LoVo (cell line): ENCODE measurements at regions not wholly inside any gene's neighbourhood (a gene's known extent, or its start where the extent isn't known, plus 50 kb on each side); places are given as distances from the start of the nearest gene placed in this dataset.
A peak's percentile ranks its signal among the peaks of the same experiment; 100 is the strongest.

Experiments
- DNase-seq: peaks from one replicate; pipeline ENCODE4 v3.0.0-alpha.2; 2016; ENCODE audit warnings: low spot score

- no peak for DNase-seq
Observed at GRCh38 chr4:180636696-180637404, 1606.4 kb upstream of the TENM3 start.

- no peak for DNase-seq
Observed at GRCh38 chr4:180637616-180638015, 1605.6 kb upstream of the TENM3 start.

- no peak for DNase-seq
Observed at GRCh38 chr4:180640193-180640592, 1603.0 kb upstream of the TENM3 start.

DNA sequence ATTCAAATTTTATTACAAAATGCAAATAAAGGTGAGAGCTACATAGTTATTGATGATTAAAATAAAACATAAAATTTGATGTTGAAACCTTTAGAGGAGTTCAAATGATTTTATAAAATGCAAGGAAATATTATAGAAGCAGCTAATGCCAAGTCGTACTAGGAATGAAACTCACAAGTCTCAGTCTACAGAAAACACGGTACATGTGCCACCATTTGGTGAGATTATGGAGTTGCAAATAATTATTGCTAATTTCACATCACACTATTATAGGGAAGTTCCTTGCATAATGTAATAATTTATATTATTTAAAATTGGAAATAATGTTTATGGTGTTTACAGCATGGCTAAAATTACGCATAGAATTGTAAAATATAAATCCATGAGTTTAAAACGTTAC is 1601.7 kb upstream of the TENM3 start:
- no peak for DNase-seq

DNA sequence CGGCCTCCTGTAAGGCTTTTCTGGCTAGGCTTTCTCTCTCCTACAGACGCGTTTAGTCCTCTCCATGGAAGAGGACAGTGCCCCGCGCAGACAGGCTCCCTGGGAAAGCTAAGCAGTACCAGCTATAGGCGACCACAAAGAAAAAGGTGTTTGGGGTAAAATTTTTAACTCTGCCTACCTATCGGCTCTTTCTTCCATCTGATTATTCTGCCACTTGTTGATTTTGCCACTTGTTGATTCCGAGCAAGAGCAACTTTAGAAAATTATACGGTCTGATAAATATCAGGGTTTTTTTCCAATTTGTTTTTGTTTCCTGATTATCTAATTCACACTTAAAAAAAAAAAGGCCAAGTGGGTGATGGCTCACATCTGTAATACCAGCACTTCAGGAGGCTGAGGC is 1600.5 kb upstream of the TENM3 start:
- DNase-seq = no peak

- no peak for DNase-seq
Observed at GRCh38 chr4:180650273-180650672, 1592.9 kb upstream of the TENM3 start.

DNA sequence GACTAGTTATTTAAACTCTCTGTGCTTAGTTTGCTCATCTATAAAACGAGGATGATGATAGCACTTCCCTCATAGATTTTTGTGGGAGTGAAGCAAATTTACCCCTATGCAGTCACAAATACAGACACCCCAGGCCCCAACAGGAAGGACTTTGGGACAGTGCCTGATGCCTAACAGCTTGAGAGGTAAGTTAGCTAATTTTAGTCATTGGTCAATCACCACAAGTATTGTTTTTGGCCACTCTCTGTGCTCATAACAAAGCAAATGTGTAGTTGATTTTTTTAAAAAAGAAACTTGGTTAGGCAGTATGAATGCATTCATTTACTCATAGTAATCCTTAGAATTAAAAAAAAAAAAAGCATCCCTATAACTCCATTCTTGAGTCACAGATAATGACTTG is 1590.7 kb upstream of the TENM3 start:
- no peak for DNase-seq

GRCh38 chr4:180655886-180656285 is 1587.3 kb upstream of the TENM3 start:
- no peak for DNase-seq

GRCh38 chr4:180657881-180658280 is 1585.3 kb upstream of the TENM3 start:
- DNase-seq = no peak

GRCh38 chr4:180664766-180665368 is 1578.3 kb upstream of the TENM3 start:
- DNase-seq = peak; percentile 70

GRCh38 chr4:180665481-180665880 is 1577.7 kb upstream of the TENM3 start:
- no peak for DNase-seq

- peak; percentile 54 for DNase-seq
Observed at GRCh38 chr4:180665994-180666824, 1577.0 kb upstream of the TENM3 start.

DNA sequence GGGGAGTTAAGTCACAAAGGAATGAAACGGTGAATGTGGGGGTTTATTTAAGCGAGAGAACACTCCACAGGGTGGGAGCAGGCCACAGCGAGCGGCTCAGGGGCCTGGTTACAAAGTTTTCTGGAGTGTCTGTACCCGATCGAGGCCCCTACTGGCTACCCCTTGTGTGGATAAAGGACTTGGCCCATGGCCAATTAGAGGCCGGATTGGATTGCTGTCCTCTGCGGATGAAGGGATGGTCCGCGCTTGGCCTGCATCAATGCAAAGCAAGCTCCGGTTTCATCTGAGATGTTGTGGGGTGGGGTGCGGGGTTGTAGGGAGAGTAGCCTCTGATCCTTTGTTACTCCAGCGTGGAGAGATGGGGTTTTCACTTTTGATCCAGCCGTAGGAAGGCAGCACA is 1574.5 kb upstream of the TENM3 start:
- no peak for DNase-seq

DNA sequence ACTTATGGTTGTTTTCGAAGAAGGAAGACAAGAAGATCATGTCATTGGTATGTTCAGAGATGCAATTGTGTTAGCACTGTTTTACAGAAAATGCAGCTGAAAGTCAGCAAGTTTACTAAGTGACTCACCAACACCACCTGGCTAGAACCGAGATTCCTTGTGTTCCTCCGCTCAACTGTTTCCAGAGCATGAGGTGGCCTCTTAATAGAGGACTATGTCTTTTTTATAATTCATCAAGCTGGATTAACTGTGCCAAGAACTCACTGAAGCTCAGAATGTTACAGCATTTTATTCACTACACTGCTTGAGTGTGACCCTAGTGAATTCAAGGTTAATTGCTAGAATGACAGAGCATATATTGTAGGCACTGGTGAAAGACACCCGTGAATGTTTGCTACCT is 1573.5 kb upstream of the TENM3 start:
- DNase-seq = no peak

DNA sequence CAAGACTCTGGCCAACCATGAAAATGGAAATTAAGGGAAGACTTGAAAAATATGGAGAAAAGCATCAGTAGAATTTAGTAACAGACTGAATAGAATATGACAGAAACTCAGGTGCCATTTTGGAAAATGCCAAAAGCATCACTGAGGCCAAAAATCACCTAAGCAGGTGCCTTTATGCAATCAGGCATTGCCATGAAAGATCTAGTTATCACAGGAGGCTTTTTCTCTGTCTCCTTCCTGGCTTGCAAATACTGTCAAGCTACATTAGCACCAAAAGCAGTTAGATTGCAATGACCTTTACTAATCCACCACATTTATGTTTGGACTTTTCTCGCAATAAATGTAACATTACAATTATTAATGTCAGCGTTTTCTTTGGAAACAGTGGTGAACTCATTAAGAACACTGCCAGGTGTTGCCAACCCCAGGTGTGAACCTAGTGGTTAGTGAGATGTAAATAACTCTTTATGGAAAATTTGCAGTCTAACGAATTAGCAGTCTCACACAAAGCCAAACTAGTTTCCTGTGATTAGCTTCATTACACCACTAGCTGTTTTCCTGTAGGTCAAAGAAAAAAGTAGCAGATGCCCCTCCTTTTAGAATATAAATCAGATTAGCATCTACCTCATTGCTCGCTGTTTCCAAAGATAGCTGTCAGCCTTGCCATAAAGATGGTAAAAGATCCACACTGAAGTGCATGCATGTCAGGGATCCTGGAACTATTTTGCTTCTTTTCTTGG is 1568.4 kb upstream of the TENM3 start:
- DNase-seq = no peak

- DNase-seq = no peak
Observed at GRCh38 chr4:180675359-180675650, 1567.9 kb upstream of the TENM3 start.

GRCh38 chr4:180680305-180680704 is 1562.9 kb upstream of the TENM3 start:
- DNase-seq = no peak

DNA sequence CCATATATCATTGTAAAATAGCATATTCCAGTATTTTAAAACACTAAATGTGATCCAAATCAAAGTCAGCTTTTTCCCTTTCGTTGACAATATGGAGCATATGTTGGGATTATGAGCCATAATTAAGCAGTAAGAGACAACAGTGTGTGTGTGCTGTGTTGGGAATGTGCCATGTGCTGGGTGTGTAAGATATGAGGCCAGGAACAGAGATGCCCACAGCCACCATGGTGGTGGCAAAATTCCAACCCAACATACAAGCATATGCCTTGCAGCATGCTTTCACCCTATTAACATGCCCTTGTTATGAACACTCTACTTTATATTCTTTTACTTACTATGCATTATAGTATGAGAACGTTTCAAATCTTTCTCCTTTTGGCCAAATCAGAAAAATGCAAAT is 1560.4 kb upstream of the TENM3 start:
- DNase-seq = no peak

DNA sequence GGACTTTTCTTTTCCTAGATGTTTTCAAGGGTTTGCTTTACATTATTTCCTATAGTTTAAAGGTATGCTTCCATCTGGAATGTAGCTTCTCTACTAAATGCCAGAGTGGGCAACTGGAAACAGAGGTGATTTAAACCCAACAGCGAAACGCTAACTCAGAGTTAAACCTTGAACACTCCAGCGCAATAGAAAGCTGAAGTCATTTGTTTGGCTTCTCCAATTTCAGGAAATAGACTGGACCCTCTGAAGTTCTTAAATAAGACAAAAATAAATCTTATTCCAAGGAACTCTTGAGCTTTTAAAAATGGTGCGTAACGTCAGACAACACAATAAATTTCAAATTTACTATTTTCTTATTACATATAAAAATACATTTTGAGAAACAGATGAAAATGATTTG is 1560.0 kb upstream of the TENM3 start:
- DNase-seq = no peak

DNA sequence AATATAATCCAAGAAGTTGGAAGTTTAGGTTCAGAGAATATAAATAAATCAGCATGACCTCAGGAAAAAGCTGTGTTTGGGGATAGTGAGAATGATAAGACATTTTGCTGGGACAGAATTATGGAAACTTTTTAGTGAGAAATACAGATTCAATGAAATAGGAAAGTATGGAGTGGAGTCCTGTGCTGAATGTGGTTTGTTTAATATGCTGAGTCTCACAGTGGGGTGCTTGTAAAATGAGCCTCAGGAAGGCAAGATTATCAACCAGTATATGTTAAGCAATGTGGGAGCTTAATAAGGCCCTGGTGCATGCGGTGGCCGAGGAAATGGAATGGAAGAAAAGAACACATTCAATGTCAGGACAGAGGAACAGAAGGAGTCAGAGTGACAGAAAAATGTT is 1554.7 kb upstream of the TENM3 start:
- DNase-seq = no peak

DNA sequence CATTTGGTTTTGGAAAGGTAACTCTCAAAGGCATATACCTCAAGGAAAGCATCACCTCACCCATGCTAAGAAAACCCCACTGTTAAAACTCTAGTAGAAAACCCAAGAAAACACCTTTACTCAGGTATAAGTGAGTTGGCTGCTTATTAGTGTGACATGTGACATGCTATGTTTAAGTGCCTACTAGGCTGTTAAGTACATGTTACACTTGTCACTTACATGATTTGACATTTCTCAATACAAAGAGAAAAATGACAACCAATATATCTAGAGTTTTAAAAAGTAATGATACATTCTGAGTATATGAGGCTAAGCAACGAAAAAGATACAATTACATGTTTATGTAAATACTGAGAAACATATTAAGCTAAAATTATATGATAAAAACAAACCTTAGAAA is 1548.3 kb upstream of the TENM3 start:
- no peak for DNase-seq

GRCh38 chr4:180695851-180696250 is 1547.4 kb upstream of the TENM3 start:
- DNase-seq = no peak
